22Rv1 (cell line): ENCODE measurements at regions not wholly inside any gene's neighbourhood (a gene's known extent, or its start where the extent isn't known, plus 50 kb on each side); places are given as distances from the start of the nearest gene placed in this dataset.

ENCODE experiments used
- CTCF ChIP-seq: fragments of 450-650 bp; IDR thresholded peaks from 2 replicates; pipeline ENCODE4 v1.5.1; 2017; ENCODE audit warnings: mild to moderate bottlenecking
- ZFX ChIP-seq: fragments of 450-650 bp; IDR thresholded peaks from 2 replicates; pipeline ENCODE4 v1.6.1; 2017; ENCODE audit warnings: antibody characterized with exemption, borderline replicate concordance

DNA sequence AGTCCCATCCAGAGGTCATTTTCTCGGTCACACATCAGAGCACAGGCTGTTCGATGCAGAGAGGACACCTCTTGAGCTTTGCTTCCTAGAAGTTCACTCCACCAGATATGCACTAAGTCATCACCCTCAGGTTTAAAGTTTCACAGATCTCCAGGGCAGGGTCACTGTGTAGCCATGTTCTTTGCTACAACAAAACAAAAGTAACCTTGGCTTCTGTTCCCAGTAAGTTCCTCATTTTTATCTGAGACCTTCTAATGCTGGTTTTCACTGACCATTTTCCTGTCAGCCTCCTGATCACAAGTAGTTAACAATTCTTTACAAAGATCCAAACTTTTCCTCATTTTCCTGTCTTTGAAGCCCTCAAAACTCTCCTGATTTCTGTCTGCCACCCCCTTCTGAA, 97.5 kb upstream of the CTSV start:
- no peak for TF ChIP-seq CTCF
- no peak for TF ChIP-seq ZFX
